Non-pigmented ciliary epithelial cell (primary cell): ENCODE measurements at regions not wholly inside any gene's neighbourhood (a gene's known extent, or its start where the extent isn't known, plus 50 kb on each side); places are given as distances from the start of the nearest gene placed in this dataset.

Source experiments
- DNase-seq: peaks from one replicate; pipeline ENCODE4 v3.0.0-alpha.2; 2010; ENCODE audit warnings: low read depth

DNA sequence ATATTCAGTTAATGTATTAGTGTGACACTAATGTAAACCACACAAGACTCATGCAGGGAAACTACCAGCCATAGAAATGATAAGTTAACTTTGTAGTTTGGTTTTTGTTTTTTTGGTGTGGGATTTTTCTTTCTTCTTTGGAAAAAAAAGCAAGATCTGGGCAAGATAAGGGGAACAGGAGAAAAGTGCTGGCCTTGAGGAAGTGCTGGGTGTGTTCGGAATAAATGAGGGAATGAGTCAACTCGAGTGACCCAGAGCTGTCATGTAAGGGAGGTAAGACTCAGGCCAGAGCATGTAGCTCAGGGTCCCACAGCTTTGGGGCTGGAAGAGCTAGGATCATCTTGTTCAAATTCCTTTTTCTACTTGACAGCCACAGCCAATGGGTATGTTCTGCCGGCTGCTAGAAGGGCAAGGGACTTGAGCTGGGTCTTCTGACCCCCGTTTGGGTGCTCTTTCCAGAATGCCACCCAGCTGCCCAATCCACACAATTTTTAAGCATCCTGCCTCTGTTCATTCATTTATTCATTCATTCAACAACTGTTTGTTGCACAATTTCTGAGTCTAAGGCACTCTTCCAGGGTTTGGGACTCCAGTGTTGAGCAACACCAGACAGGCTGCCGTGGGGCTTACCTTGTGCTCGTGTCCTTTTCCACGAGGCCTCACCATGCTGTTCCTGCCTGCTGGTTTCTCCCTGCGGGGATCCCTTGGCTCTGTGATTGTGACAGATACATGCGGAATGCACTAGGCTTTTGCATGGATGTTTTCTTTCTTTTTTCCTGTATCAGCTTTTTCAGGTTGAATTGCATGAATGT lies 54.5 kb downstream of the CLDN34 start:
- no peak for DNase-seq

DNA sequence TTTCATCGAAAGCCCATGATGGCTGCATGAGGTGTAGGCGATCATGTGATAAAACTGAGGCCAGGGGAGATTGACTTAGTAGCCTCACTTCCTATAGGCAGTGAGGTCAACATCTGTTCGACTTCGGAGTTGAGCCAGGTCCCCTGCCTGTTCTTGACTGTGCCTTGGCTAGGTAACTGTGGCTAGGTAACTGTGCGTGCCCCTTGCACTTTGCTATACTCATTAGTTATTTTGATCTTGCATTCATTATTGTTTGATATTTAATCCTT lies 55.0 kb downstream of the CLDN34 start:
- no peak for DNase-seq

DNA sequence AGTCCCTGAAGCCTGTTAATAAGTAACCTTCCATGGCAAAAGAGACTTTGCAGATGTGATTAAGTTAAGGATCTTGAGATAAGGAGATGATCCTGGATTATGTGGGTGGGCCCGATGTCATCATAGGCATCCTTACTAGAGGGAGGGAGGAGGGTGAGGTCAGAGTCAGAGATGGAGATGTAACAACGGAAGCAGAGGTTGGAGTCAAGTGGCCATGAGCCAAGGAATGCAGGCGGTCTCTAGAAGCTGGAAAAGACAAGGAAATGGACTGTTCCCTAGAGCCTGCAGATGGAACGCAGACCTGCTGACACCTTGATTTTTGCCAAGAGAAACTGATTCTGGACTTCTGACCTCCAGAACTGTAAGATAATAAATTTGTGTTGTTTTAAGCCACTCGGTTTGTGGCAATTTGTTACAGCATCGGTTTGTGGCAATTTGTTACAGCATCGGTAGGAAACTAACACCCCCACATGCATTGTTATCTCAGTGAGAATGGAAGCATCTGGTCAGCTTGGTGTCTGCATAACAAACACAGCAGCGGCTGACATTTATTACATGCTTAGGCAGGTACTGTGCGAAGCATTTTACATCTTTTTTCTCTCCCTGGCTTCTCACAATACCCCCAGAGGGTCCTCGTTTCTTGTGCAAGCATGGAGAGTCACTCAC lies 55.6 kb downstream of the CLDN34 start:
- DNase-seq: peak; percentile 64

DNA sequence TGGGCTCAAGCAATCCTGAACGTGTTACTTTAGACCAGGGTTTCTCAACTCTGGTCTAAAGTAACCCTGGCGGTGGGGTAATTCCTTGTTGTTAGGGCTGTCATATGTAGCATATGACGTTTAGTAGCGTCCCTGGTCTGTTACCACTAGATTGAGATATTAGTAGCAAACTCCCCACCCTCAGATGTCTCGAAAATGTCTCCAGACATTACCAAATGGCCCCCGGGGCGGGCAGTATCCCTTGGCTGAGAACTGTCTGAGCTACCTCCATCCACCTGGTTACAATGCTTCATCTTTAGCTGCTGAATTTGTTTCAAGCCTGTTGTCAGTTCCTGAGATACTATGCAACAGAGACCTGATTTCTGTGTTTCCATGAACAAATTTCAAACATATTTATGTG lies 56.7 kb downstream of the CLDN34 start:
- DNase-seq: no peak

DNA sequence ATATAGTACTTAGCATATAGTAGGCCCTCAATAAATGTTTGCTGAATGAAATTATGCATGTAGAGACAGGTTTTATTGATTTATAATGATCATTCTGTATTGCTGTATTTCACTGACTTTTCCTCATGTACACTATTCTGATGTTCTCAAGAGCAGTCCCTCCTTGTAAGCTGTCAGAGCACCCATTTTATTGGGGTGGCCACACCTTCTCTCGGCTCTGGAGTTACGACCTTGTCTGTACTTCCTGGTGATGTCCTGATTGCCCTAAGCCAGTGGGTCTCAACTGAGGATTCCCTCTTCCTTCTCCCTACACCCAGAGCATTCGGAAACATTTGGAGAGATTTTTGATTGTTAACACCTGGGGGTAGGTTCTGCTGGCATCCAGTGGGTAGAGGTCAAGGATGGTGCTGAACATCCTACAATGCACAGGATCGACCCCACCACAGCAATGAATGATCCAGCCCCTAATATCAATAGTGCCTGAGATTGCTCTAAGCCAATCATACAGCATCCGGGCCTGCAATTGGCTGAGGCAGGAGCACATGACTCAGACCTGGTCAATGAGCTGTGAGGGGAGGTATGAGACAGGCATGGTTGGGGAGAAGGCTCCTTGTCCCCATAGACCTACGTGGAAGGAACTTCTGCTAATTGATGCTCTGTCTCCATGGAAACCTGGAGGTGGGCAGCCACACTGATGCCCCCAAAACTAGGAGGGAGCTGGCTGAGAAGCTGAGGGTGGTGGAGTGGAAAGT lies 58.8 kb downstream of the CLDN34 start:
- no peak for DNase-seq

DNA sequence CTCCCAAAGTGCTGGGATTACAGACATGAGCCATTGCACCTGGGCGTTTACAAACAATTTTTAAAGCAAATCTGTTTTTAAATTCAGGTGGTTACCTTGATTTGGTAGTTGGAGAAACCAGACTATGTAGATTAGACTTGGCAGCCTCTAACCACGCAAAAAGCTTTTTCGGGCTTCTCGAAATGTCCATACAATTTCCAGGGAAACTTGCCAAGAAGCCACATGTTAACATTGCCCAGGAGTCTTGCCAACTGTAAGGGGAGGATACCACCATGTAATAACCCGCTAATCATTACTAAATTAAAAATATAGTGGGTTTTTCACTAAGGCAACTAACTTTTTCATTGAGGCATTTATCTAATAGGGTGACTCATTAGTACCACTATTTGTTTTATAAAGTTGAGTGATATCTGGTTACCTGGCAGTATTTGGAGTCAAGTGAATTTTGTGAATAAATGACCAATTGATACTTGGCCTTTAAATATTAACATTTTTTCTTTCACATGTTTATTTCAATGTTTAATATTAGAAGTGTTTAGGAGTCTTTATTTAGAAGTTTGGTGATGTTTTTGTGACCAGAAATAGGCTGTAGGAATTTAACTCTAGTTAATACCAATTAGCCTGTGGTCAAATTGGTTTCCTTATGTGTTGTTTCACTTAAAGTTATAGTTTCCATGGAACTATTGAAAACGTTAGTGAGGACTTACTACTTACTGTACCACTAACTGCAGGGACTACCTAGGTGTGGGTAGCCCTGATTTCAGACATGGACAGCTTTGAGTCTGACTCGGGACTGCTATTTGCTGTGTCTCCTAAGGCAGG lies 61.3 kb downstream of the CLDN34 start:
- no peak for DNase-seq

DNA sequence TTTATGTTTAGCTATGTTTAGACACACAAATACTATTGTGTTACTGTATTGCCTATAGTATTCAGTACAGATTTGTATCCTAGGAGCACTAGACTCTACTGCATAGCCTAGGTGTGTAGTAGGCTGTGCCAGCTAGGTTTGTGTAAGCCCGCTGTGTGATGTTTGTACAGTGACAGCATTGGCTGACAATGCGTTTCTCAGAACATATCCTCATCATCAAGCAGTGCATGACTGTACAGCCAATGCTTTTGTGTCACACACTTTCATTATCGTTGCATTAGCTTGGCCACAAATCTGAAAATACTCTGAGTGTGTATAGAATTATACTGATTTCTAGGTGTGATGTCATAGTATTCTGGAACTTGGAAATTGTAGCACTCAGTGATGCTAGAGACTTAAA lies 63.4 kb downstream of the CLDN34 start:
- DNase-seq: no peak

DNA sequence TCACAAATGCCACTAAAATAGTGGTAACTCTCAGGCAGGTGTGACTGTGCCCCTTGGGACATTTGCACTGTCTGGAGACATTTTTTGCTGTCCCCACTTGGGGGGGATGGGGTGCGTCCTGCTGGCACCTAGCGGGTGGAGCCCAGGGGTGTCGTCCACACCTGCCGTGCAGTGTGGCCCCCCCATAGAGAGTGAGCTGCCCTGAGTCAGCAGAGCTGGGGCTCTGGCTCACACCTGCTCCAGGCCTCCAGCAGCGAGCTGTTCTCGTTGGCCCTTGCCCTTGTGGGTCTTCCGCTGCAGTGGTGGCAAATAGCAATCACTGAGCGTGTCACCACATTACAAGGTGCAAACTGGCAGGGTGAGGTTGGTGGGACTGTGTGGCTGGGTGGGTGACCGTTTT lies 64.6 kb downstream of the CLDN34 start:
- no peak for DNase-seq

DNA sequence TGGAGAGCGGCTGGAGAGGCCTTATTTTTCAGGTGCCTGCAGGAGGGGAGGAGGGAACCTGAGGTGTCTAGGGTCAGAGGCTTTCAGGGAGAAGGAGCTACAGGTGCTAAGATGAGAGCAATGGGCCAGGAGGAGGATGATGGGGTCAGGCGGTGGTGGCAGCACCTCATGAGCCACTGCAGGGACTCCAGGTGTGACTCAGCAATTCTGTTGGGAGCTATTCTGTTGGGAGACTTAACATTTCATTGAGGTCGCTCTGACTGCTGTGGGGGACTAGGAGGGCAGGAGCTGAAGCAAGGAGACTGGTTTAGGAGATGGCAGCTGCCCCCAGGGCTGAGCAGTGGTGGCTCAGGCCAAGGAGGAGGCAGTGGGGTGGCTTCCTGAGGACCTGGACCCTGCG lies 65.0 kb downstream of the CLDN34 start:
- no peak for DNase-seq

DNA sequence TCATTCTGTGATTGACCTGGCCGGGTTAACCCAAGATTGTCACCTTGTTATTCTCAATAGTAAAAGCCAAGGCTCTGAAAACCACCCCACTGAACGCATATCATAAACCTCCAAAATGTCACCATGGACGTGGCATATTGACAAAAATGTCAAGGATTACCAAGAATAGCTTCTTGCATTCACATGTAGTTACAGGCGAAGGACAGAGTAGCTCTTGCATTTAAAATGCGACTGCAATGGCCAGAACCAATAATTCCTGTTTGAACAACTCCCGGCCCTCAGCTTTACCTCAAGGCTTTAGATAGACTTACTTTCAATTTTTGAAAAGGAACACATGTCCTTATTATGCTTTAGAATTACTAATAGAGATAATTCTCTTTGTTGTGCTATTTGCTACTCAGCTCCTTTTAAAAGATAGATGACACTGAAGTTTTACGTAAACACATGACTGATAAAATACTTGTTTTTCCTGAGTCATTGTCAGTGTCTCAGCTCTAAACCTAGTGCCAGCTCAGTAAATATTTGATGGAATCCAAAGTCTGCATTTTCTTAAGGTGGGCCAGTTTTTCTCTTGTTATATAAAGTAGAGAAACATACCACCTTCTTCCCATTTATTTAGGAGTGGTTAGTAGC lies 66.3 kb downstream of the CLDN34 start:
- DNase-seq: no peak

DNA sequence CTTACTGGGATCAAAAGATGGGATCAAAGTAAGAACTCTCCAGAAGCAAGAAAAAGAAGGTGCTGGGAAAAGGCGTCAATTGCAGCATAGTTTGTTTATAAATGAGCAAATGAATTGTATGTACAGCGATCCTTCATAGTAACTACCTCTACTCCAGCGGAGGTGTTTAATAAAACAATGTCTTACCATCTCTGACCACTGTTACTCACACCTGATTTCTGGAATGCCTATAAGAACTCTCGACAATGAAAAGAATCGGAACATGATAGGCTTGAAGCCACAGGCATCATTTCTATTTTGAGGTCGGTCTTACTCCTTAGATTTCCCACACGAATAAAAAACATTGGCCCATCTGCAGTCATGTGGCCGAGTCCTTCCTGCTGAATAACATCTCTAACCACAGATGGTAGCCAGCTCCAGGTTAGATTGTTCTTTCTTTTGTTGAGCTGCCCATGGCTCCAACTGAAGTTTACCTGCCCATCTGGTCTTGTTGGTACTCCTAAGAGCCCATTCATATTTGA lies 67.6 kb downstream of the CLDN34 start:
- DNase-seq: no peak

DNA sequence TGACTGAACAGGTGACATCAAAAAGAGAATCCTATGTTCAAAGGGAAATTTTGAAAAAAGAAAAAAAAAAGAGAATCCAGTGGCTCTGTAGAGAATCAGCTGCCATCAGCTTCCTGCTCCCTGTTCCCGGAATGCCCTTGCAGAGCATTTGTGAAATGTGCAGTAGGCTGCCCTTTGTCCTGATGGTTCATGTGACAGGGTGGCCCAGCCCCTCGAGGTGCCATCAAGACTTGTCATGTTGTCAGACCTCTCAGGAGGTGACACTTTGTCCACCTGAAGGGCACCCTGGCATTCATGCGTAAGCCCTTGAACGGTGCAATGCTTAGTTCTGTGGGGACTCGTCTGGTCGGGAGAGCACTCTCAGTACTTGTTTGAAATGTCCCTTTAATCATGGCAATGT lies 71.4 kb downstream of the CLDN34 start:
- no peak for DNase-seq

DNA sequence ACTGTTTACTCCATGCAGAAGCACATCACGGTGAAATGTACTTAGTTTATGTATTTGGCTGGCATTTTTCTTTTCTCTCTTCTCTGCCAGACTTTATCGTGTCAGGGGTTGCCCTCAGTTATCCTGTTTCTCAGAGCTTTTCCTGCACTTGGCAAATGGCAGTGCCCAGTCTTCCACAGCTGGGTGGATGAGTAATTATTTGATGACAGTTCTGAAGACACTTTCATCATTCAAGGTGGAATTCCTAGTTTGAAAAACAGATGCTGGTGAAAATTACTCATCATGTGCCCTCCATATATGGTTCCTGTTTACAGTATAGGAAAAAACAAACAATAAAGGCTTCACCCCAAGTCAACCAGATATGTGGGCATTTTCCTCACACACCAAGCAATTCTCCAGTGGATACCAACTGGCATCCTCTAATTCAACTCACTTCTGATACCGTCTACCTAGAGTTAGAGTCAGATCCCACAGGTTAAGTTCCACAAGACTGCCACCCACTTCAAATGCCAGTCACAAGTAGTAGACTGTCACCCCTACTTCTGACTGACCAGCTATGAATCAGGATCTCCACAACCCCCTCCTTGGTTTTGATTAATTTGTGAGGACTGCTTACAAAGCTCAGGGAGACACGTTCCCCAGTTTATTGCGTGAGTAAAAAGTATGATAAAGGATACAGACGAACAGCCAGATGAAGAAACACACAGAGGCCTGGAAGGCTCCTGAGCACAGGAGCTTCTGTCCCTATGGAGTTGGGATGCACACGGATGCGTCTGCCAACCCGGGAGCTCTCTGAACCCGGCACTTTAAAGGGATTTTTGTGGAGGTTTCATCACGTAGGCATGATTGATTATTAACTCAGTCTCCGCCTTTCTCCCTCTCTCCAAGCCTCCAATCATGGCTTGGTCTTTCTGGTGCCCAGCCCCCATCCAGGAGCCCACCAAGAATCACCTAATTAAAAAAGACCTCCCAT lies 72.9 kb downstream of the CLDN34 start:
- DNase-seq: no peak

DNA sequence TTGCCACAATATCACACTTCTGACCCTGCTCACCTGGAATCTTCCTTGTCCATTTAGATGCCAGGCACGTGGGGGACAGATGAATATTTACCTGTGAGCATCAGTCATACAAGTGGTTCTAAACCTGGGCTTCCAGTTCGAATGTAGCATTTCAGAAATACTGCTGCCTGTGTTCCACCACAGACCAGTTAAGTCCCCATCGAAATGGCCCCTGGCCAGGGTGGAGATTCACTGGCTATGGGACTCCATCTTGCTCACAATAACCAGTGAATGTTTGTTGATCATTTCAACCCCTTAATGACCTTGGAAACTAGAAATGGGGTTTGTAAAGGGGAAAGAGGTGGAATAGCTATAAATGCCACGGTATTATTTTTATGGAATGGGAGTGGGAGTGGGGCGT lies 73.8 kb downstream of the CLDN34 start:
- no peak for DNase-seq

DNA sequence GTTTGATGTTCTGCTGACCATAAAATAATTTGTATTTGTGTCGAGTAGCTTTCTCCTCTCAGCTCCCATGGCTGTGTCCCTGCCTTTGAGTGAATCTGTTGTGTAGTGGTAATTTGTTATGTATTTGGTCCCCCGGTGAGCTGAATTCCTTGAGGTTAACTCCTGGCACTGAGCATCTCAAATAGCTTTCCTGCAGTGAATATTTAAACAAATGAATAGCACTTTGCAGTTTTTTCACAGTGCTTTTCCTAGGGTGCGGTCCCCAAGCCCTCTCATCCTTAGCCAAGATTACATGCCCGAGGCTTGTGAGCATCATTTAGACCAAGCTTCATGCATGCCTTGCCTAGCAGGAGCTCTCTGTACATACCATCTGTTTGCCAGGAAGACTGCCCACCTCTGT lies 74.2 kb downstream of the CLDN34 start:
- DNase-seq: no peak

DNA sequence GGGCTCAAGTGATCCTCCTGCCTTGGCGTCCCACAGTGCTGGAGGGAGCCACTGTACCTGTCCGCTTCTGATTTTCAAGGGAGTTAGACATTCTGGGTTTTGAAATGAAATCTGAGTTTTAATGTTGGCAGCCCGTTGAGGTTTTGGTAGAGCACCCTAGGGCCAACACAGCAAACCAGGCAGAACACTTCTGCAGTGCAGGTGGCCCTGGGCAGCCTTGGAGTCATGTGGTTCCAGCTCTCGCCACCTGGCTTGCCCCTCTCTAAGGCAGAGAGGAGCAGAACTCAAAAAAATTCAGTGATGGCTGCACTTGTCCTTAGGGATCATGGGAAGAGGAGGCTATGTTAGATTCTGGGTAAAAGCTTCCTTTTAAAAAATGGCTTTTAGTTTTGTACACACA lies 74.9 kb downstream of the CLDN34 start:
- DNase-seq: no peak

DNA sequence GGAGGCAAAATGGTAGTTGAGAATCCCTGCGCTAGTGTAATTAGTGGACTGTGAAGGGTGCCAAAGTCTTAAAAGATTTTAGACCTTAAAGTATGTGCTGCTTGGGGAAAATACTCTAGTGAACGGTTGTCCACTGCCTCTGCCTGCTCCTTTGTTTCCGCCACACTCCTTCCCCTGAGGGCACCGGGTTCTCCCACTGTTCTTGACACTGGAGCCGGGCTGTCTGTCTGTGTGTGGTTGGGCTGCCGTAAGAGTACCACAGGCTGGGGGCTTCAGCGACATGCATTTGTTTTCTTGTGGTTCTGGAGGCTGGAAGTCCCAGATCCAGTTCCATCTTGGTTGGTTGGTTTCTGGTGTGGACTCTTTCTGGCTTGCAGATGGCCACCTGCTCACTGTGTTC lies 76.2 kb downstream of the CLDN34 start:
- DNase-seq: no peak

DNA sequence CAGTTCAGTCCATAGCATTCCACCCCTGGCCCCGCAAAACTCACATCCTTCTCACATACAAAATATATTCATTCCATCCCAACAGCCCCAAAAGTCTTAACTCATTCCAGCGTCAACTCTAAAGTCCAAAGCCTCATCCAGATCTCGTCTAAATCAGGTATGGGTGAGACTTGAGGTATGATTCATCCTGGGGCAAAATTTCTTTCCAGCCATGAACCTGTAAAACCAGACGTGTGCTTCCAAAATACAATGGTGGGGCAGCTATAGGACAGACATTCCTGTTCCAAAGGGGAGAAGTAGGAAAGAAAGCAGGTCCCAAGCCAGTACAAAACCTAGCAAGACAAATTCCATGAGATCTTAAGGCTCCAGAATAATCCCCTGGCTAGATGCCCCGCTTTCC lies 76.9 kb downstream of the CLDN34 start:
- no peak for DNase-seq

DNA sequence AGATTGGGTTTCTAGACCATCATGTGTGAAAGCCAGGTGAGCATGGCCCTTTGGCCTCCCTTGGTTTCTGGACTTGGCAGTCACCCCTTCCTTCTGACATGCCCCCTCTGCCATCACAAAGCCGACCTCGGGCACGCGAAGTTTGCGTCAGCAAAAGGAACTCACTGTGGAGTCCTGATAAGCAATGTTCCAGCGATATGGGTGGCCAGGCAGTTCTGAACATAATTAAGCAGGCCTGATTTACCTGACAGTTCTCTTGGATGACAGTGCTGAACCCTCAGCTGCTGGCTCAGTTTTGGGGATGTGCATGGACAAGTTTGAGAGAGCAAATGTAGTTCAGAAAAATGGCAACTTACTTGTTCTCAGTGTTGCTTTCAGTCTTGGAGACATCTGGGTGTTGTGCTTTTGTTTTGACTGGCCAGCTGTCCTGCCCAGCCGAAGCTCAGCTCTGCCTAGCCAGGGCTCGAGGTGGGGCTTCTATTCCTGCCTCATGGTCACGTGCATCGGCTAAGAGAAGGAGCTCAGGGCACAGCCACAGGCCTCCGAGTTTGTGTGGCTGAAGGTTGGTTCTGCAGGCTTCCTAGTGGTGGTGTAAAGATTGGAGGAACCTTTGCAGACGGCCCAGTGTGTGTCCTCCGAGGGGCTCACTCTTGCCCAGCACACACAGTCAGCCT lies 78.3 kb downstream of the CLDN34 start:
- DNase-seq: no peak

DNA sequence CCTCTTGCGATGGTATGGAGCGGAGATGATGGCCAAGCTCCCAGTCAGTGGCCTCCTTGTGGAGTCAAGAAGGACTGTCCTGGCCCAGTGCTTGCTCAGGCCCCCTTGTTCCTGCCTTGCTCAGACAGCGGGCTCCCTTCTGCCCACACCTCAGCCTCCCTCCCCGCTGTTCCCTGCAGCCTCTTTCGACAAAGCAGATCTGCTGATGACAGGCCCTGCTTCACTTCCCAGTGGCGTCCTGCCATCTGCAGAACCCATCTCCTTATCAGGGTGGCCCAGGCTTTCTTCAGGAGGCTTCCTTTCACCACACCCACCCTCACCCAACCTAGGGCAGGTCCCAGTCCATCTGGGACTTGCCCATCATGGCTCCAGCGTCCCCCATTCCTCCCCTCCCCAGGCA lies 80.0 kb downstream of the CLDN34 start:
- DNase-seq: no peak
